Subcutaneous abdominal adipose tissue (tissue), 5 donors: ENCODE measurements at regions not wholly inside any gene's neighbourhood (a gene's known extent, or its start where the extent isn't known, plus 50 kb on each side); places are given as distances from the start of the nearest gene placed in this dataset.

Experiments used
- H3K27ac ChIP-seq: one replicate; pipeline ENCODE4 v1.7.0; 2013; ENCODE audit warnings: low read depth, mild to moderate bottlenecking, inconsistent platforms, low read length, moderate library complexity
- H3K27me3 ChIP-seq, 5 donors: one replicate each; pipeline ENCODE4 v1.7.0; 2013; ENCODE audit warnings: low read length in 5 of 5, inconsistent platforms in 1 of 5; ENCODE audit not compliant: control insufficient read depth in 5 of 5, insufficient read depth in 4 of 5
- H3K36me3 ChIP-seq, 5 donors: one replicate each; pipeline ENCODE4 v1.7.0; 2013; ENCODE audit warnings: low read length in 5 of 5; ENCODE audit not compliant: control insufficient read depth in 5 of 5, insufficient read depth in 5 of 5
- H3K4me1 ChIP-seq, 5 donors: one replicate each; pipeline ENCODE4 v1.7.0; 2013; ENCODE audit warnings: low read length in 5 of 5, mild to moderate bottlenecking in 3 of 5, moderate library complexity in 1 of 5; ENCODE audit not compliant: control insufficient read depth in 5 of 5, insufficient read depth in 5 of 5
- H3K4me3 ChIP-seq, 5 donors: one replicate each; pipeline ENCODE4 v1.7.0; 2013; ENCODE audit warnings: low read length in 5 of 5, low read depth in 1 of 5
- H3K9ac ChIP-seq, 5 donors: one replicate each; pipeline ENCODE4 v1.7.0; 2013; ENCODE audit warnings: low read length in 5 of 5, mild to moderate bottlenecking in 4 of 5, moderate library complexity in 3 of 5
- H3K9me3 ChIP-seq, 5 donors: one replicate each; pipeline ENCODE4 v1.7.0; 2013; ENCODE audit warnings: low read length in 5 of 5; ENCODE audit not compliant: control insufficient read depth in 5 of 5
- donor health status: healthy.
- donor health status: healthy.
- donor health status: healthy.
- donor health status: healthy.
- donor health status: healthy.

DNA sequence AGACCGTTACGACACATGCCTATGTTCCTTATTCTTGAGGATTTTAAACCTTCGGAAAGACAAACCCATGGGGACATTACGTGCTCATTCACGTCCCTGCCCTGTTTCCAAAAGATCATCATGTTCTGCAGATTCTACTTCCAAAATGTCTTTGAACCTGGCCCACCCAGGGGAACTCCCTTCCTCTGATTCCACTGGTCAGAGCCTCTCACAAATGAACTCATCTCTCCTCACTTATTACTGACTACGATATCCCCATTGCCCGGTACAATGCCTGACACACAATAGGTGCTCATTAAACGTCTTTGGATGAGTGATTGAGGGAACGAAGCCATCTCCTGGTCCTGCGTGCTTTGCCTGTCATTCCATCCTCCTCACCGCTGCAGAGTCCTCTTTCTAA lies 168.3 kb upstream of the RNF32 start:
- no peak overlapping the region for H3K4me3 ChIP-seq
- peaks cover 0 to 13% (median 5%) of the 10 kb centered on the region in 5 donors for H3K4me1 ChIP-seq
- no peaks in the 10 kb centered on the region for H3K36me3 ChIP-seq
- H3K9me3 ChIP-seq: no peaks in the 10 kb centered on the region
- no peak overlapping the region for H3K27ac ChIP-seq
- H3K27me3 ChIP-seq: no peaks in the 10 kb centered on the region
- H3K9ac ChIP-seq: no peak overlapping the region

DNA sequence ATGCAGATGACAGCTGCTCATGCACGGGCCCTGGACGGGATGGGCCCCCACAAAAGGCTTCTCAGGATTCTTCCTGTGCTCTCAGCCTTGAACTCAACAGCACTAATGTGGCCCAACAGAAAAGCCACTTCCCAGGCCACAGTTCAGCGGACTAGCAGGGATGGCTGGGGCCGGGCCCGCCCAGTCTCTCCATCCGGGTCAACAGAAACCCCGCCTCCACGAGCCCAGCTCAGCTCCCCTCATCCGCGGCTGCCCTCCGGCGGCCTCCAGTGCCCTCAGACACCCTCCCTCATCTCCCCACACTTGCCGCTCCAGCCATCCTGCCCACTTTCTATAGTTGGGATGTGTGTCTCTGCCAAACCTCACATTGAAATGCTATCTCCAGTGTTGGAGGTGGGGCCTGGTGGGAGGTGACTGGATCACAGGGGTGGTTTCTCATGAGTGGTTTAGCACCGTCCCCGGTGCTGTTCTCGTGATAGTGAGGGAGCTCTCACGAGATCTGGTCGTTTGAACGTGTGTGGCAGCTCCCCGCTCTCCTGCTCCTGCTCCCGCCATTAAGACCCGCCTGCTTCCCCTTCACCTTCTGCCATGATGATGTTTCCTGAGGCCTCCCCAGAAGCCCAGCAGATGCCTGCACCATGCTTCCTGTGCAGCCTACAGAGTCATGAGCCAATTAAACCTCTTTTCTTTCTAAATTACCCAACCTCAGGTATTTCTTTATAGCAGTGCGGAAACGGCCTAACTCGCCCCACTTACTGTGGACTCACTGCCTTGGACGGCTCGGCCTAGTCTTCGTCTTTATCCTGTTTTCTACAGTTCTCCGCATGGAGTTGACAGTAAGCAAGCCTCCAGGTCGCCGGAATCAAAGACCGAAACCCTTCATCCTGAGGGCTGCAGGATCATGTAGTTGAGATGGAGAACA lies 169.9 kb upstream of the RNF32 start:
- no peaks in the 10 kb centered on the region for H3K9me3 ChIP-seq
- no peak overlapping the region for H3K27ac ChIP-seq
- no peak overlapping the region for H3K9ac ChIP-seq
- no peak overlapping the region for H3K4me3 ChIP-seq
- no peaks in the 10 kb centered on the region for H3K36me3 ChIP-seq
- H3K4me1 ChIP-seq: peaks cover 0 to 8% (median under 1%) of the 10 kb centered on the region in 5 donors
- H3K27me3 ChIP-seq: no peaks in the 10 kb centered on the region

DNA sequence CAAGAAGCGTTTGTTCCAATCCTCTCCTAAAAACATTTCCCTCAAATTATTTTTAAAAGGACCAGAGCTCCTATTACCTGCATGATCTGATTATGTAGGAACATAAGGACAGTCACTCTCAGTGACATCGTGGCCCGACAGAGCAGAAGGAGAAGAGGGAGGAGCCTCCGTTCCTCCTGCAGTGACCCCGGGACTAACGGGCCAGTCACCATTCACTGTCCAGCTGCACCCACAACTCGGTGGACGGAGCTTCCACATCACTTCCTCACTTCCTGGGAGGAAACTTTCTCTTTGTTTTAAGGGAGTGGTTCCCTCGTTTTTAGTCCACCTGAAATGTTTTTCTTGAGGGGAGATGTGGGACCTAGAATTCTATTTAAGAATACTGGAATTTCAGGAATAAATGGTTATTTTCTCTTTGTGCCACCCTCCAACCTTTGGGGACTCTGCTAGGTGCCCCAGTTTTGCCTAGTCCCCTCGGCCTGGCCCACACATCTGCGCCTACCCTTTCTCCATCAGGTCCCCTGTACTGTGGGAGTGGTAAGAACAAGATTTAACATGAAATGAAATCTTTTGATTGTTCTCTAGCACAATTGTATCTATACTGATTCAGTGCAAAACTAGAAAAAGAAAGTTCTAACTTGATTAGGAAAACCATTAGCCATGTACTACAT lies 173.5 kb upstream of the RNF32 start:
- peaks cover 0 to 16% (median 9%) of the 10 kb centered on the region in 5 donors for H3K9me3 ChIP-seq
- H3K27ac ChIP-seq: no peak overlapping the region
- H3K9ac ChIP-seq: no peak overlapping the region
- no peaks in the 10 kb centered on the region for H3K4me1 ChIP-seq
- peaks cover 0 to 5% (median under 1%) of the 10 kb centered on the region in 5 donors for H3K27me3 ChIP-seq
- no peak overlapping the region for H3K4me3 ChIP-seq
- no peaks in the 10 kb centered on the region for H3K36me3 ChIP-seq

DNA sequence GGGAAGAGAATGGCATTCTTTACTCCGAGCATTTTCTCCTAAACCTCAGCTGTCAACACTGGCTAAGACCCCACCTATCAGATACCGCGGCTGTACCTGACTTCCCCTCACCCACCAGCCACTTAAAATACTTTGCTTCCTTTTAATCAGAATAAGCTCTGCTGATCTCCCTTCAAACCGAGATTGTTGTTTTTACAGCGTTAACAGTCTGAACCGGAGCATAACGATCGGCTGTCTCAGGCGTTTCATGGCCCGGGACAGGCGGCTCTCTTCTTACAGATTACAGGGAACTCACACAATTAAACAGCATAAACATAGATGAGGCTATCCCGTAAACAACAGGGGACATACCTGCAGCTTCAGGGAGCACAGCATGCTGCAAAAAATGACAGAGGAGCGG lies 174.3 kb upstream of the RNF32 start:
- Histone ChIP-seq H3K36me3 (no peaks in the 10 kb centered on the region), H3K4me1 (no peaks in the 10 kb centered on the region), H3K27ac (no peak overlapping the region), H3K9ac (no peak overlapping the region), H3K4me3 (no peak overlapping the region), H3K9me3 (peaks cover 0 to 16% (median 9%) of the 10 kb centered on the region in 5 donors), H3K27me3 (peaks cover 0 to 5% (median 2%) of the 10 kb centered on the region in 5 donors)

DNA sequence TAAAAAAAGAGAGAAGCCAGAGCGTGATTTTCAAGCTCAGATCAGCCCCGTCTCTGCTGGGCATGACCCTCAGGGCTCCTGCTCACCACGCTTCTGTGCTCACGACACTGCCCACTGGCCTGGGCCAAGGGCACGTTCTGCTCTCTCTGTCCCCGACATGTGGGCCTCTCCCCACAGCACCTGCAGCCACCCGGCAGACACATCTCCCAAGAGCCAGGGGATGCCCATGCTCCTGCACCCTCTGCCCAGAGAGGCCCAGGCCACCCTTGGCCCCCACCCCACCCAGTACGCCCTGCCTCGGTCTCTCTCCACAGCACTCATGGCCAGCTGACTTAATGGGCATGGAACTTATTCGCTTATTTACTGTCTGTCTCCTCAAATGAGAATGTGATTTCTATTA lies 175.4 kb upstream of the RNF32 start:
- Histone ChIP-seq H3K36me3 (no peaks in the 10 kb centered on the region), H3K9ac (no peak overlapping the region), H3K9me3 (peaks cover 0 to 16% (median 9%) of the 10 kb centered on the region in 5 donors), H3K4me3 (no peak overlapping the region), H3K27me3 (peaks cover 0 to 5% (median 2%) of the 10 kb centered on the region in 5 donors), H3K4me1 (no peaks in the 10 kb centered on the region), H3K27ac (no peak overlapping the region)

DNA sequence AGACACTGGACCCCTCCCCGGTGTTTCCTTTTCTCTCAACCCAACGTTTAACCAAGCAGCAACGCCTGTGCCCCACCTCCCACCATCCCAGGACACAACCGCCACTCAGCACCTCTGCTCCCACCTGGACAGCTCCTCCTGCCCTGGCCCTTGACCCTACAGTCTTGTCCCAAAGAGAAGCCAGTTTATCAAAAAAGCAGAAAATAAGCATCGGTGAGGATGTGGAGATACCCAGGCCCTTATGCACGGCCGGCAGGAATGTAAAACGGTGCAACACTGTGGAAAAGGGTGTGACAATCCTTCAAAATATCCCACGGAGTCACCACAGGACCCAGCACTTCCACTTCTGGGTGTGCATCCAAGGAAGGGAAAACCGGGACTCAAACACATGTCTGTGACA lies 176.2 kb upstream of the RNF32 start:
- H3K9ac ChIP-seq: no peak overlapping the region
- H3K27me3 ChIP-seq: peaks cover 0 to 5% (median 2%) of the 10 kb centered on the region in 5 donors
- no peak overlapping the region for H3K4me3 ChIP-seq
- H3K27ac ChIP-seq: no peak overlapping the region
- H3K9me3 ChIP-seq: peaks cover 0 to 16% (median 9%) of the 10 kb centered on the region in 5 donors
- no peaks in the 10 kb centered on the region for H3K36me3 ChIP-seq
- no peaks in the 10 kb centered on the region for H3K4me1 ChIP-seq

DNA sequence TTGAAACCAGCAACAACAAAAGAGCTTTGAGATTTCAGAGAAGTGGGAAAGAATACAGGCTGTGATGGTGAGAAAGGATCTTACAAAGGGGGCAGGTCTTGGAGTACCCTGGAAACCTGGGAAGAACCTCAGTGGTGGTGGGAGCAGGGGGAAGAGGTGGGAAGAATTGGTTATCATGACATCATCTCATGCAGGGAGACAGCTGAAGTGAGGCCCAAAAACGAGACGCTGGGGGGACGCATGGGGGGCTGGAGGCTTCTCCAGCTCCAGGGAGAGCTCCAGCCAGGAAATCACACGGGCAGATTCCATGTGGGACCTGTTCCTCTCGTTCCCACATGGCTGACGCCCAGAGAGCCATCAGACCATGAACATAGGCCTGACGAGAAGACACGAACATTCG lies 177.3 kb upstream of the RNF32 start:
- no peaks in the 10 kb centered on the region for H3K4me1 ChIP-seq
- peaks cover 0 to 5% (median 2%) of the 10 kb centered on the region in 5 donors for H3K27me3 ChIP-seq
- no peak overlapping the region for H3K27ac ChIP-seq
- H3K9ac ChIP-seq: no peak overlapping the region
- H3K36me3 ChIP-seq: no peaks in the 10 kb centered on the region
- H3K9me3 ChIP-seq: peaks cover 0 to 16% (median 9%) of the 10 kb centered on the region in 5 donors
- no peak overlapping the region for H3K4me3 ChIP-seq

DNA sequence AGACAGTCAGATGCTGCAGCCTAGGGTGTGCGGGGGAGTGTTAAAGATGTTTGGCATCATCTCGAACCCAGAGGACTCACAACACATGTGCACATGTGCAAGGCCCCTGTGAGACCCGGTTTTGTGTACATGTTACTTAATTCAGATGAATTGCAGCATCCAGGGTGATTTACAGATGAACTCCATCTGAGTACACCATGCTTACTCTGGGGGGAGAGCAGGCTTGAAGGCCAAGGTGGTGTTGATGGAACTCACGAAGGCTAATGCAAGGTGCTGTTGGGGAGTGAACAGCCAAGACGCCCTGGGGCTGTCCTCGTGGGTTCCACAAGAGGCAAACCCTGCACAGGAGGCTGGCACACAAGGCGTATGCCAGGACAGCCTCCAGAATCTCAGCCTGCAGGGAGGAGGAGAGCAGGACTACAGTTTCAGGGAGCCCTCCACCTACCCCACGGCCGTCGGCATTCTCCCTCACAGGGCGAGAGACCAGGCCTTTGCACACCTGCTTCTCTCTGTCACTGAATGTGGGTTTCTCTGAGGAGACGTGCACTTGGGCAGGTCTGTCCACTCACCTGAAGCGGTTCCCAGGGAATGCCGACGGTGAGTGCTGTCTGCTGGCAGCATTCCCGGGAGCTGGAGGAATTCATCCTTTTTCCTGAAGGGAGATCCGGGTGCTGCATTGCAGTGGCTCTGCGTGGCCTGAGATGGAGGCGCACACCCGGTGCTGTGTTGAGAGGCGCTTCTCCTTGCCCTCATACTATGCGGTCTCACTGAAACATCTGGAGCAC lies 178.5 kb upstream of the RNF32 start:
- Histone ChIP-seq H3K9me3 (peaks cover 0 to 16% (median 9%) of the 10 kb centered on the region in 5 donors), H3K4me1 (no peaks in the 10 kb centered on the region), H3K27ac (no peak overlapping the region), H3K27me3 (peaks cover 0 to 5% (median 2%) of the 10 kb centered on the region in 5 donors), H3K4me3 (no peak overlapping the region), H3K9ac (no peak overlapping the region), H3K36me3 (no peaks in the 10 kb centered on the region)

DNA sequence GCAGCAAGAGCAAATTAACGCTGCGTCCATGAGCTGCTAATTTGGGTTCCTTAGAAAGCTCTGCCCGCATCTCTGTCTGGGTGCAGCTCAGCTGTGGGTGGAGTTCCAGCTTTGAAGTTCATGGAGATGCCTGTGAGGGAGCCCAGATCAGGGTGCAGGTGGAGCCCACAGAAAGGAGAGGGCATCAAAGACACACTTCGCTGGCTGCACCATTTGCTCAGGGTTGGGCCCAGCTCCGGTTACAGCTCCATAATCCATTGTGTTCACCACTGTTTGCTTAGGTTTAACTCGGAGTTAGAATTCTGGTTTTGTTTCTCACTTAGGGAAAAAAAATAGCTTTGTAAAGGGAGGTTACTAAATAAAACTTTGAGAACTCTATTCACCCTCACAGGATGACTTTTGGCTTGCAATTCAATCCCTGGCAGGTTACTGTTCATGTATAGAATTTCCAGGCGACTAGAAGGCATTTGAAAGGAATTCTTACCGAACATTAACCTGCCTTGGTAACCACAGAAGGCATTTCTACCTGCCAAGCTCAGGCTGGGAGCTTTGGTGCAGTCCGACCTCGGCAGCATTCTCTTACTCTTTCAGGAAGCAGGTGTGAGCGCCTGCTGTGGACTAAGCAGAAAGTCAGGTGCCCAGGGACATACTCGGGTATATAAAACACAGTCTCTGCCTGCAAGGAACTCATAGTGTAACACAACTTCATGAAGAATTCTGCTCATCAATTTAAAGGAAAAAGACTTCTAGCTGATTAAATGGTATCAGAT lies 179.5 kb upstream of the RNF32 start:
- Histone ChIP-seq H3K36me3 (no peaks in the 10 kb centered on the region), H3K27ac (no peak overlapping the region), H3K4me1 (no peaks in the 10 kb centered on the region), H3K9me3 (peaks cover 0 to 16% (median 9%) of the 10 kb centered on the region in 5 donors), H3K27me3 (peaks cover 0 to 10% (median 2%) of the 10 kb centered on the region in 5 donors), H3K4me3 (no peak overlapping the region), H3K9ac (no peak overlapping the region)
